GM12878 (cell line): ENCODE measurements at regions not wholly inside any gene's neighbourhood (a gene's known extent, or its start where the extent isn't known, plus 50 kb on each side); places are given as distances from the start of the nearest gene placed in this dataset.

ENCODE experiments used
- ATAC-seq: fragments of 200-7000 bp; cut with Tn5 transposase; 3 replicates; pipeline ENCODE4 v1.9.1; 2020; ENCODE audit warnings: mild to moderate bottlenecking, moderate library complexity
- BruUV-seq: library from RNA; stranded (reverse); fragments of 400-500 nt; replicated peaks from 2 replicates; lab custom pipeline; 2021; lab: Mats Ljungman, UMichigan
- CTCF ChIA-PET: fragments of 300-600 bp; sonication (Branson Sonifier 250); formaldehyde crosslinking; extraction: SDS; loops from one replicate; lab custom pipeline; 2021; ENCODE audit warnings: inconsistent platforms; lab: Yijun Ruan, JAX
- POLR2A ChIA-PET: fragments of 350-600 bp; formaldehyde crosslinking; extraction: SDS; loops from one replicate; lab custom pipeline; 2021; ENCODE audit warnings: inconsistent platforms; lab: Charles Lee
- RAD21 ChIA-PET: fragments of 300-600 bp; sonication (Branson Sonifier 250); formaldehyde crosslinking; loops from one replicate; lab custom pipeline; 2023; ENCODE audit warnings: antibody characterized with exemption; ENCODE audit not compliant: unreplicated experiment; lab: Charles Lee
- SMC1A ChIA-PET: fragments of 300-600 bp; sonication (Branson Sonifier 250); formaldehyde crosslinking; loops from one replicate; lab custom pipeline; 2023; ENCODE audit not compliant: unreplicated experiment, uncharacterized antibody; lab: Charles Lee
- DNase-seq: peaks from one replicate; pipeline ENCODE4 v3.0.0-alpha.2; 2011; ENCODE audit warnings: low read depth, low spot score
- FAIRE-seq: peaks from 3 replicates; lab custom pipeline; 2011; peaks lifted over from hg19 to GRCh38; lab: Jason Lieb, UNC
- H2AFZ ChIP-seq: 2 replicates; pipeline ENCODE4 v1.6.0; 2011; ENCODE audit warnings: low read depth, low read length, control low read depth; ENCODE audit not compliant: control insufficient read depth
- H3K27ac ChIP-seq: 2 replicates; pipeline ENCODE4 v1.5.1; 2011; ENCODE audit warnings: control low read depth; ENCODE audit not compliant: control insufficient read depth, insufficient read depth
- H3K27me3 ChIP-seq, 2 experiments: replicated peaks in 1 of 2; 2 replicates each; pipeline versions ENCODE4 v1.6.0 to v1.6.1; 2011; ENCODE audit warnings: low read length in 1 of 2; ENCODE audit not compliant: control insufficient read depth in 2 of 2, insufficient read depth in 2 of 2
- H3K36me3 ChIP-seq, 2 experiments: 2 replicates each; pipeline ENCODE4 v1.5.1; 2011; ENCODE audit warnings: low read length in 1 of 2; ENCODE audit not compliant: control insufficient read depth in 2 of 2, insufficient read depth in 2 of 2
- H3K4me1 ChIP-seq: 2 replicates; pipeline ENCODE4 v1.6.1; 2011; ENCODE audit warnings: mild to moderate bottlenecking, low read length, moderate library complexity, mixed read lengths; ENCODE audit not compliant: control insufficient read depth, insufficient read depth
- H3K4me2 ChIP-seq: 2 replicates; pipeline ENCODE4 v1.6.0; 2011; ENCODE audit warnings: control low read depth; ENCODE audit not compliant: control insufficient read depth, insufficient read depth
- H3K4me3 ChIP-seq: fragments of 200-600 bp; sonication (generic); 2 replicates; pipeline ENCODE4 v1.5.1; 2016
- H3K79me2 ChIP-seq: 2 replicates; pipeline ENCODE4 v1.6.0; 2011; ENCODE audit warnings: low read length; ENCODE audit not compliant: control insufficient read depth, insufficient read depth
- H3K9ac ChIP-seq: 2 replicates; pipeline ENCODE4 v1.8.0; 2011; ENCODE audit warnings: low read length, control low read depth, mixed read lengths; ENCODE audit not compliant: control insufficient read depth, insufficient read depth
- H3K9me3 ChIP-seq: replicated peaks from 3 replicates; pipeline ENCODE4 v1.5.1; 2011; ENCODE audit warnings: mild to moderate bottlenecking, low read length; ENCODE audit not compliant: control insufficient read depth, insufficient read depth
- H4K20me1 ChIP-seq: 2 replicates; pipeline ENCODE4 v1.6.0; 2011; ENCODE audit not compliant: control insufficient read depth, insufficient read depth
- CREM ChIP-seq: IDR thresholded peaks from 2 replicates; pipeline ENCODE4 v1.6.1; 2014; ENCODE audit warnings: antibody characterized with exemption, low read depth
- CUX1 ChIP-seq: IDR thresholded peaks from 2 replicates; pipeline ENCODE4 v1.6.1; 2012; ENCODE audit warnings: improper control_type of control experiment, low read depth, low read length; ENCODE audit not compliant: insufficient replicate concordance
- E2F4 ChIP-seq: IDR thresholded peaks from 2 replicates; pipeline ENCODE4 v1.6.1; 2012; ENCODE audit warnings: low read depth, low read length, improper control_type of control experiment
- EED ChIP-seq: sonication (generic); IDR thresholded peaks from 2 replicates; pipeline ENCODE4 v1.6.1; 2016; ENCODE audit warnings: antibody characterized with exemption, low read depth
- HCFC1 ChIP-seq: fragments of 150-350 bp; IDR thresholded peaks from 2 replicates; pipeline ENCODE4 v1.6.1; 2014; ENCODE audit warnings: low read length
- HDAC6 ChIP-seq: fragments of 200-600 bp; sonication (generic); IDR thresholded peaks from one replicate; pipeline ENCODE4 v1.8.0; 2017; ENCODE audit warnings: antibody characterized with exemption; ENCODE audit not compliant: unreplicated experiment
- MYB ChIP-seq: fragments of 150-350 bp; IDR thresholded peaks from 2 replicates; pipeline ENCODE4 v1.6.1; 2014; ENCODE audit warnings: mild to moderate bottlenecking, low read depth, low read length, borderline replicate concordance
- NFXL1 ChIP-seq: fragments of 450-650 bp; IDR thresholded peaks from 2 replicates; pipeline ENCODE4 v1.6.1; 2017; ENCODE audit warnings: antibody characterized with exemption, mild to moderate bottlenecking, borderline replicate concordance
- SRF ChIP-seq, 2 experiments: IDR thresholded peaks; 2 replicates each; pipeline ENCODE4 v1.6.1; 2011; ENCODE audit warnings: low read depth in 2 of 2, low read length in 2 of 2, mild to moderate bottlenecking in 1 of 2, moderate library complexity in 1 of 2
- STAT1 ChIP-seq: fragments of 450-650 bp; conservative IDR thresholded peaks from 2 replicates; pipeline ENCODE4 v1.6.1; 2014; ENCODE audit warnings: antibody characterized with exemption, mild to moderate bottlenecking
- TCF12 ChIP-seq: IDR thresholded peaks from 2 replicates; pipeline ENCODE4 v1.6.1; 2011; ENCODE audit warnings: low read depth, mild to moderate bottlenecking, low read length
- YY1 ChIP-seq: IDR thresholded peaks from 2 replicates; pipeline ENCODE4 v1.6.1; 2011; ENCODE audit warnings: low read depth, mild to moderate bottlenecking, low read length
- ZBTB33 ChIP-seq: fragments of 450-650 bp; IDR thresholded peaks from 2 replicates; pipeline ENCODE4 v1.6.1; 2017; ENCODE audit warnings: mild to moderate bottlenecking
- ZNF274 ChIP-seq: IDR thresholded peaks from one replicate; pipeline ENCODE4 v1.8.0; 2011; ENCODE audit not compliant: insufficient read length, insufficient read depth
- WGBS: methylation state at CpG from one replicate; pipeline ENCODE4 v1.1.6; 2016; ENCODE audit warnings: low lambda C conversion rate; ENCODE audit not compliant: insufficient replicate concordance, insufficient coverage; ENCODE audit errors: missing lambda C conversion rate; 5-methylcytosine and 5-hydroxymethylcytosine counted together
- in situ Hi-C: fragments of 300-500 bp; cut with MboI; formaldehyde crosslinking; loops from 9 replicates; pipeline ENCODE4 v1.14.3; 2018; ENCODE audit warnings: mixed read lengths
- intact Hi-C: fragments of 100-400 bp; cut with micrococcal nuclease; formaldehyde crosslinking; loops from one replicate; pipeline ENCODE4 v1.14.2; 2022; ENCODE audit not compliant: unreplicated experiment

GRCh38 chr2:146392631-146393030 lies 1452.2 kb upstream of the ACVR2A start:
- in situ Hi-C loops (no loop called here), intact Hi-C loops (no loop called here)
- no peak overlapping the region for H3K4me2 ChIP-seq
- H2AFZ ChIP-seq: no peak overlapping the region
- H3K79me2 ChIP-seq: no peaks in the 10 kb centered on the region
- H3K36me3 ChIP-seq: no peaks in the 10 kb centered on the region
- no peak overlapping the region for H3K9ac ChIP-seq
- H3K27me3 ChIP-seq: no peaks in the 10 kb centered on the region
- ATAC-seq (no peak), FAIRE-seq (no peak), DNase-seq (no peak)
- no TSS peak for BruUV-seq
- H3K4me3 ChIP-seq: no peak overlapping the region
- SMC1A ChIA-PET: no interaction called here
- POLR2A ChIA-PET: no interaction called here
- CTCF ChIA-PET: no interaction called here
- RAD21 ChIA-PET: no interaction called here
- WGBS: 5% methylated on average over 8 of the region's 8 CpGs
- no peaks in the 10 kb centered on the region for H3K9me3 ChIP-seq
- H3K4me1 ChIP-seq: no peaks in the 10 kb centered on the region
- no peaks in the 10 kb centered on the region for H4K20me1 ChIP-seq
- TF ChIP-seq ZNF274: no peak
- no peak for TF ChIP-seq EED
- TF ChIP-seq CREM: no peak
- TF ChIP-seq YY1: no peak
- no peak for TF ChIP-seq E2F4
- no peak for TF ChIP-seq CUX1
- TF ChIP-seq SRF (IDR thresholded peaks at IDR 0.05; ENCODE audit: low read depth in 2 of 2, low read length in 2 of 2): no peak
- no peak for TF ChIP-seq STAT1
- no peak for TF ChIP-seq HCFC1
- no peak for TF ChIP-seq NFXL1
- TF ChIP-seq ZBTB33: no peak
- no peak for TF ChIP-seq MYB
- TF ChIP-seq HDAC6: no peak
- no peak for TF ChIP-seq TCF12
- TF ChIP-seq, all 136 proteins: peak for 0
- H3K27ac ChIP-seq: no peak overlapping the region
